ENCODE measurements at regions not wholly inside any gene's neighbourhood (a gene's known extent, or its start where the extent isn't known, plus 50 kb on each side); places are given as distances from the start of the nearest gene placed in this dataset.

DNA sequence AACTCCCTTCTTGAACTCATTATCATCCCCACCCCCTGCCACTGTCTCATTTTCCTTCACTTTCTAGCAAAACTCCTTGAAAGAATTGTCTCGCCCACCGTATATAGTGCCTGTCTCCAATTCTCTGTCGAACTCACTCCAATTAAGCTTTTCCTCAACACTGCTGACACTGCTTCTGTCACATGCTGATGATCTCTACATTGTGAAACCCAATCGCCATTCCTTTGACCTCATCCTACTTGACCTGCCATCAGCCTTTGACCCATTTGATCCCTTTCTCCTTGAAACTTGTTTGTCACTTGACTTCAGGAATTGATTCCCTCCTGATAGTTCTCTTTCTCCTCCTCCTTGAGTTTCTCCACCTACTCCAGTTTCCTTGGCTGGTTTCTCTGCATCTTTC, 54.8 kb downstream of the CCDC71L start:
- DNase-seq (ENCODE audit: low read depth) = no peak

- DNase-seq (ENCODE audit: low read depth) = no peak
Measured at GRCh38 chr7:106604971-106605370, 56.0 kb downstream of the CCDC71L start.

DNA sequence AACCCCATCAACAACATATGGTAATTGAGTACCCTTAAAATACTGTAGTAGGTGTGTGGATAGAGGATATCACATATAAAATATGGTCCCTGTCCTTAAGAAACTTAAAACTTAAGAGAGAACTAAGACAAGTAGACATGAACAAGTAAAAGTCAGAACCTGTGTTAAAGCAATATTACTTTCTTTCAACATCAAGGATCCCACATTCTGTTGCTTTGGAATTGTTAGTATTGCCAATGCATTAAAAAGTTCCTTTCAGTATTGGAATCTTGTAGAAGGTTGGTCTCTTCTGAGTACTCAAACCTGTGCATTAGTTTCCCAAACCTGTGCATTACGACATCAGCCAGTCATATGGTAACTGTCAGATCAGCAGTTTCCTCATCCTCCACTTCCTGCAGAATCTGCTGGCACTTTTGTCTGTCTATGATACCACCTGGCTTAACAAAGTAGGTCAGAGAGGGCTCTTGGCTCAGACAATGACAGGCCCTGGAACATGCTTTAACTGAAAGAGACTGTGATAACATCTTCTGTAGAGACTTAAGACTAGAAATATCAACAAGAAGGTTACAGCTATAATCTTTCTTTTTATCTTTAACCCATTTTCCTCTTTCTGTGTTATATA, 56.5 kb downstream of the CCDC71L start:
- DNase-seq (ENCODE audit: low read depth) = peak; percentile 41

- DNase-seq (ENCODE audit: low read depth) = no peak
Measured at GRCh38 chr7:106603346-106603745, 57.6 kb downstream of the CCDC71L start.

DNA sequence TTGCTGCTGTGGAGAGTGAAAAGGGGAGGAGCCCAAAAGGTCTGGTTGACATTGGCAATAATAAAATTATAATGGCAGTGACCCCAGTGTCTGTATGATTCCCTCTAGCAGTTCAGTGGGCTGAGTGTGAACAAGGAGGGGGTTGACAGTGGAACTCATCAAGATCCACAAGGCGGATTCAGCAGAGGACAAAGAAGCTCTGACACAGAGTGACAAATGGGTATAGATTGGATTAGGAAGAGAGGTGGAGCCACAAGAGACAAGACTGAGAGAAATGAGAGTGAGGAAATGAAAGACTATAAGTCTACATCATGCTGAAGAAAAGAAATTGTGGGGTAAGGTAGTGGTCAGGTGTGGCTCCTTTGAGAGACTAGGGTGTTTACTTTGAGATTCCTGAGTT, 58.9 kb downstream of the CCDC71L start:
- DNase-seq (ENCODE audit: low read depth) = no peak

DNA sequence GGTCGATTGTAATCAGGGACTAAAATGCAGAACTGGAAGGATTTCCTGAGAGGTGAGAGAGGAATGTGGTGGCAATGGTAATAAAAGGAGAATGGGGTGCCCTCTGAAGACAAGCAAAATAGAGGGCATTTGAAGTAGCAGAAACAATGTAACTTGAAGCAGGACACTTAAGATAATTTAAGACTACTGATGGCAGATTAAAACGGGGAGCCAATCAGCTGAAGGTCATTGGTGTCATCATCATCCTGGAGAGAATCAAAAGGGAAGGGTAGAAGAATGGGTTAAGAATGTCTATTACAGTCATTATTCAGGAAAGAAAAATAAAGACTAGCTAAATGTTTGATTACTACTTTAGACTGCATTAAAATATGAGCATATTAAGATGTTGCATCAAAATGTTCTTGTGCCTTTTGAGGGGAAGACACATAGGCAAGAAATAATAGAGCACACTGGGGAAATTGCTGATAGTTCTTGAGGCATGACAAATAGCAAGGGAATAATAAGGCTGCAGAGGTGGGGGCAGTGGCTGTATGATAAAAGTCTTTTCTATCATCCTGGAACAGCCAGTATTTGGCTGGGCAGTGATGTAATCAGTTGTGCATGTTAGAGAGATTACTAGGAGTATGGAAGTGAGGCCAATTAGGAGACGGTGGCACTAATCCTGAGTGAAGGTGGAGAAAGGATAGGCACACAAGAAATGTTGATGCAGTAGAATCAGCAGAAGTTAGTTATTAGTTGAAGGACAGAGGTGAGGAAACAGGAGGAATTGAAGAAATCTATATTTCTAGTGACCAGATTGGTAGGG, 60.2 kb downstream of the CCDC71L start:
- DNase-seq (ENCODE audit: low read depth) = peak; percentile 38

GRCh38 chr7:106599343-106599698, 61.6 kb downstream of the CCDC71L start:
- DNase-seq (ENCODE audit: low read depth) = no peak

DNA sequence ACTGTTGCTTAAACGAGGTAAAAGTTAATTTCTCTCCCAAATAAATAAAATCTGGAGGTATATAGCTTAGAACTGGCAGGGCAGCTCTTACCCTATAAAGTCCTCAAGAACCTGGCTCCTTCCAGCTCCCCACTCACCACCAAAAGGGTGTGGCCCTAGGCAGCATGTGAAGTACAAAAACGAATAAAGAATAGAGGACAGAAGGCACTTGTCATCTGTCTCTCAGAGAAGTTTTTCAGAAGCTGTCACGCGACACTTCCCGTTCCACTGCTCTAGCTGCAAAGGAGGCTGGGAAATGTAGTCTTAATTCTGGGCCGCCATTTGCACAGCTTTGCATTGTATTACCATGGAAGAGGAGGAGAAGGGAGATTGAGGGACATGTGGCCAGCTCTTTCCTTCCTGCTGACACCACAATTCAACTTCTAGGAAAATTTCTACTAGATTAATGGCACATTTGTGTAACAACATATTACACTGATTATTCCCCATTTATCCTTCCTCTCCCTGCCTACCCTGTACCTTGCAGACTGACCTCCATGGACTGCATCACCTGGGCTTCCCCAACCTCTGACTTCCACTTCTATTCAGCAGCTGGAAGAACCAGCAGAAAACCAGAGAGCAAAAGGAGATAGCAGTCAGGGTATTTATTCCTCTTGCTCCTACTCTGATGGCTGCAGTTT, 62.2 kb downstream of the CCDC71L start:
- DNase-seq (ENCODE audit: low read depth) = peak; percentile 76

DNA sequence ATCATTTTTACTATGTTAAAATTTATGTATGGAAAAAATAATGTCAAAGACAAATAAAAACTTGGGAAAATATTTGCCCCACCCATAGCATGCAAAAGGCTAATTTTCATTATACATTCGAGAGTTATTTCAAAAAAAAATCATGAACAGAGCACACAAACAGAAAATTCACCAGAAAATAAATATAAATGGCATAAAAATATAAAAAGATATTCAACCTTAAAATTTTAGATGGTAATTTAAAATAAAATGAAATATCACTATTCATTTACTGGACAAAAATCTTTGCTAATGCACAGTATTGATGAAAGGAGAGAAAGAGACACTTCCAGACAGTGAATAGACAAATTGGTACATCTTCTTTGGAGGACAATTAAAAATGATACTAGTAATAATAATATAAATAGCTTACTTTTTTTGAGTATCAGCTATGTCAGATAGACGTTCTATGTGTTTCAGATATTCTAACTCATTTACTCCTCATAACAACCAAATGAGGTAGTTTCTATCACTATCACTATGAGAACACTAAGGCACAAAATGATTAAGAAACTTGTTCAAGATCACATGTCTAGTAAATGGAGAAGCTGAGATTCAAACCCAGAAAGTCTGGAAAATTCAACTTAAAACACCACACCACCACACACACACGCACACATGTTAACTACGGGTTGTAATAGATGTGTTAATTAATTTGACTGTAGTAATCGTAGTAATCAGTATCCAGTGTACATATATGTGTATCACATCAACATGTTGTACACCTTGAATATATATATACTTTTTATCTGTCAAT, 63.0 kb downstream of the CCDC71L start:
- DNase-seq (ENCODE audit: low read depth) = no peak

GRCh38 chr7:106597014-106597413, 63.9 kb downstream of the CCDC71L start:
- DNase-seq (ENCODE audit: low read depth) = no peak

DNA sequence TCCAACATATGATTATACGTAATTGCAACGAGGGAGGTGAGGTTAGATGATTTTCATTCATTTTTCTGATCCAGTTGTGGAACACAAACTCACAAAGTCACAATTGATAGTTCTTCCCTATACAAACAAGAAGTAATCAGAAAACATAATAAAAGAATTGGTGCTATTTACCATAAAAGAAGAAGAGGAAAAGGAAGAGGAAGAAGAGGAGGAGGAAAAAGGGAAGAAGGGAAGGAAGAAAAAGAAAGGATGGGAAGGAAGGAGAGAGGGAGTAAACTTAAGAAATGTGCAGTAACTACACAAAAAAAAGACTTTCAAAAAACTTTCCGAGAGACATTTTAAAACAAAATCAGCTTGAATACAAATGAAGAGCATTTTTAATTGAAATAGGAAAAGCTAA, 65.0 kb downstream of the CCDC71L start:
- DNase-seq (ENCODE audit: low read depth) = no peak

- no peak for DNase-seq (ENCODE audit: low read depth)
Measured at GRCh38 chr7:106593028-106593417, 67.9 kb downstream of the CCDC71L start.

DNA sequence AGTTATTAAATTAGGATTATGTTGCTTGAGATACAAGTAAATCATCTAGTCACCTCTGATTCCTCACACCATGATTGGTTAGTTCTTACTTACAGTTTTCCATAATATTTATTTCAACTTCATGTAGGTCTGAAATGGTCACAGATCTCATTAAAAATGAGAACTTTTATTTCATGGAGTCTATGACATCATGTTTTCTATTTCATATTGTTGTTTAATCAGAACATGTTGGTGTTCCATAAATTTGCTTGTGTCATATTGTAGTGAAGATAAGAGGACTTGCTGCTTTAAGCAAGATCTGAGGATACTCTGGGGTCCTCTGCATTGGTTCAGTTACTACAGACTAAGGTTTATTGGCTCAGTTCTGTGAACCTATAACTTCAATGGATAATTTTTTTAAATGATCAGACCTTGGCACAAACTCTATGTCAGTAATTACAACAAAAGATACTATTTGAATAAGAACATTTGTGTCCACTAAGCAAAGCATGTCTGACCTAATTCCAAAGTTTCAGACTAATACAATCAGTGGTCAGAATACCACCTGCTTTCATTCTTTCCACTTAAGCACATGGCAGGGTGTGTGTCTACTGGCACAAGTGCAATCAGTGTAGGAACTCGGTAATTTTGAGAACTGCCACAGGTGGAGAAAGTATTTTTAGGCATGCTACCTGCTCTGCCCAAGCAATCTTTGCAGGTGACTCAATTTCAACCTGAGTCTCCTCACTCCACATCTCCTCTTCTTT, 68.5 kb downstream of the CCDC71L start:
- DNase-seq (ENCODE audit: low read depth) = no peak

- DNase-seq (ENCODE audit: low read depth) = no peak
Measured at GRCh38 chr7:106591146-106591545, 69.8 kb downstream of the CCDC71L start.

- DNase-seq (ENCODE audit: low read depth) = peak; percentile 63
Measured at GRCh38 chr7:106590209-106590816, 70.6 kb downstream of the CCDC71L start.

- DNase-seq (ENCODE audit: low read depth) = no peak
Measured at GRCh38 chr7:106589198-106589879, 71.6 kb downstream of the CCDC71L start.

GRCh38 chr7:106588422-106589197, 72.3 kb downstream of the CCDC71L start:
- DNase-seq (ENCODE audit: low read depth) = no peak

- no peak for DNase-seq (ENCODE audit: low read depth)
Measured at GRCh38 chr7:106584914-106585759, 75.8 kb downstream of the CCDC71L start.

Measured in iris pigment epithelial cell (primary cell).